Peyer's patch (tissue), 4 donors: ENCODE measurements at regions not wholly inside any gene's neighbourhood (a gene's known extent, or its start where the extent isn't known, plus 50 kb on each side); places are given as distances from the start of the nearest gene placed in this dataset.

Experiments
- DNase-seq, 3 donors: peaks; one replicate each; pipeline ENCODE4 v3.0.0-alpha.2; 2017 to 2019
- H3K27ac ChIP-seq, 4 donors: fragments of 200-600 bp; sonication (generic); one replicate each; pipeline ENCODE4 v1.5.1; 2016 to 2019
- H3K27me3 ChIP-seq, 2 donors: fragments of 200-600 bp; sonication (generic); one replicate each; pipeline ENCODE4 v1.5.1; 2019
- H3K36me3 ChIP-seq, 3 donors: fragments of 200-600 bp; sonication (generic); one replicate each; pipeline ENCODE4 v1.5.1; 2016 to 2019
- H3K4me1 ChIP-seq, 4 donors: fragments of 200-600 bp; sonication (generic); one replicate each; pipeline ENCODE4 v1.5.1; 2016 to 2019
- H3K4me3 ChIP-seq, 4 donors: fragments of 200-600 bp; sonication (generic); 1 replicate in 3 of 4; 2 replicates in 1 of 4; pipeline ENCODE4 v1.5.1; 2016 to 2019; ENCODE audit warnings: mild to moderate bottlenecking in 1 of 4
- H3K9me3 ChIP-seq, 4 donors: fragments of 200-600 bp; sonication (generic); one replicate each; pipeline ENCODE4 v1.5.1; 2016 to 2019; ENCODE audit warnings: mild to moderate bottlenecking in 1 of 4
- CTCF ChIP-seq, 6 experiments: fragments of 450-650 bp in 4 of 6; fragments of 200-600 bp in 2 of 6; sonication (generic) in 1 of 6; IDR thresholded peaks; one replicate each; pipeline ENCODE4 v1.5.1; 2017 to 2019; ENCODE audit warnings: antibody characterized with exemption in 6 of 6, mild to moderate bottlenecking in 3 of 6, moderate library complexity in 1 of 6
- POLR2A ChIP-seq, 2 donors: fragments of 450-650 bp; IDR thresholded peaks; one replicate each; pipeline ENCODE4 v1.5.1; 2017; ENCODE audit warnings: antibody characterized with exemption in 2 of 2, mild to moderate bottlenecking in 2 of 2, moderate library complexity in 2 of 2

DNA sequence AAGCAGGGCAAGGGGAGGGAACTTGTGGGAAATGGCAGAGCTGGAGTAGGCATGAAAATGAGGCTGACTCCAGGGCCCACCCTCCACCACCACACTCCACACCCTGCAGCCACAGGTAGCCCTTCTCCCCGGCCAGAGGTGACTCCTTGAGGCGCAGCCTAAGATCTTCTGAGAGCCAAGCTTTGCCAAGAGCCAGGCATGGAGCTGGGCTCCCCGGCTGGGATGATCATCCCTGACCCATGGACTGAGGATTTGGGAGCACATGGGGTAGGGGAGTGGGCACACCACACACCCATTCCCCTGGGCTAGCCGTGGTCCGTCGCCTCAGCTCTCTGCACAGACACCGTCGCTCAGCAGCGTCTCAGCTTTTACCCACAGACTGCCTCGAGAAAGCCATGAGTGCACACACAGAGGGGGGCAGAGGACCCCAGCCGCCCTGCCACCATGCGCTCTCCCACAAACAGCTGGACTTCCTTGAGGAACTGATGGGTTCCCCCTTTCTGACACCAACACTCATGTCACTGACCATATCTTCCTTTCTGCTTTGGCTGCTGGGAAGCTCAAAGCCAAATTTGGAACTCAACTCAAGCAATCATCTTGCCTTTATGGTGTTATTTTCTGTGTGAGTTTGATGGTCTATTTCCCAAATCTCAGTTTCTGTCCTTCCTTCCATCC is 123.6 kb upstream of the RUNX3 start:
- Histone ChIP-seq H3K4me3 (no peak overlapping the region), H3K27me3 (no peaks in the 10 kb centered on the region), H3K9me3 (no peaks in the 10 kb centered on the region), H3K27ac (no peak overlapping the region), H3K4me1 (no peaks in the 10 kb centered on the region), H3K36me3 (no peaks in the 10 kb centered on the region)
- TF ChIP-seq POLR2A (IDR thresholded peaks at IDR 0.05): no peak
- no peak for TF ChIP-seq CTCF (IDR thresholded peaks at IDR 0.05)
- no peak for DNase-seq

DNA sequence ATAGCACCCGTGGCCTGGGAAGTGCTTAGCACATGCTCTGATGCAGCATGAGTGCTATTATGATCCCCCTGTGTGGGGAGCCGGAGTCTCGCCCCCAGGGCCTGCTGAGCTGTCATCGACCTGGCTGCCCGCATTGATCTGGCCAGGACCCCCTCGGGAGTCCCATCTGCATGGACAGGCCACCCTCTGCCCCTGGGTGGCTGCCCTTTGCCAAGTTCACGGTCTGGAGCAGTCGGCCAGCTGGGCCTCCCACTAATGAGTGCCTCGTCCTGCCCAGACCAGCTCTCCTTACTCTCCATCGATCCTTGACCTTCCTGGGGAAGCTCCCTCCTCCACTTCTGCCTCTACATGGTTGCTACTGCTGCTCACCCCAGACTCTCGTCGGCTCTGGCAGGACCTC is 121.8 kb upstream of the RUNX3 start:
- Histone ChIP-seq H3K4me1 (no peaks in the 10 kb centered on the region), H3K4me3 (no peak overlapping the region), H3K9me3 (no peaks in the 10 kb centered on the region), H3K27me3 (no peaks in the 10 kb centered on the region), H3K27ac (no peak overlapping the region), H3K36me3 (no peaks in the 10 kb centered on the region)
- no peak for TF ChIP-seq POLR2A (IDR thresholded peaks at IDR 0.05)
- no peak for TF ChIP-seq CTCF (IDR thresholded peaks at IDR 0.05)
- DNase-seq: no peak

DNA sequence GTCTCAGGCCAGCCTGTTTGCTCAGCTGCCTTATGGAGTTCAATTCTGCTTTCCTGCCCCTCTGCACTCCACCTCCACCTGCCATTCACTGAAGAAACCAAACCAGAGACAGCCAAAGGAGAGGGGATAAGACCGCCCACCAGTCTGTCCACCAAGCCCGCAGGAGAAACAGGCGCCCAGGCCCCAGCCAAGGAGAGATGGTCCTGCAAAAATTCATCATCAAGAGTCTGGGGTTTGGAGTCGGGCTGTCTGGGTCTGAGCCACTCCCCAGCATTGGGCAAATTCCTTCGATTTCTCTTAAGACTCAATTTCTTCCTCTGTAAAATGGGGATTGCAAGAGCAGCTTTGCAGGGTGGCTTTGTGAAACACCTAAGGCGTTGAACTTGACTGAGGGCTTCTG is 121.4 kb upstream of the RUNX3 start:
- no peak overlapping the region for H3K27ac ChIP-seq
- H3K4me3 ChIP-seq: no peak overlapping the region
- TF ChIP-seq POLR2A (IDR thresholded peaks at IDR 0.05) (no peak), CTCF (IDR thresholded peaks at IDR 0.05) (no peak)
- no peaks in the 10 kb centered on the region for H3K36me3 ChIP-seq
- H3K9me3 ChIP-seq: no peaks in the 10 kb centered on the region
- no peaks in the 10 kb centered on the region for H3K4me1 ChIP-seq
- no peak for DNase-seq
- H3K27me3 ChIP-seq: no peaks in the 10 kb centered on the region

GRCh38 chr1:25050165-25050564 is 120.1 kb upstream of the RUNX3 start:
- Histone ChIP-seq H3K9me3 (no peaks in the 10 kb centered on the region), H3K27me3 (no peaks in the 10 kb centered on the region), H3K27ac (no peak overlapping the region), H3K36me3 (no peaks in the 10 kb centered on the region), H3K4me3 (no peak overlapping the region), H3K4me1 (no peaks in the 10 kb centered on the region)
- TF ChIP-seq CTCF (IDR thresholded peaks at IDR 0.05) (no peak), POLR2A (IDR thresholded peaks at IDR 0.05) (no peak)
- DNase-seq: no peak

GRCh38 chr1:25049190-25049589 is 119.1 kb upstream of the RUNX3 start:
- Histone ChIP-seq H3K4me3 (no peak overlapping the region), H3K9me3 (no peaks in the 10 kb centered on the region), H3K36me3 (no peaks in the 10 kb centered on the region), H3K4me1 (no peaks in the 10 kb centered on the region), H3K27ac (no peak overlapping the region), H3K27me3 (no peaks in the 10 kb centered on the region)
- TF ChIP-seq CTCF (IDR thresholded peaks at IDR 0.05): no peak
- no peak for TF ChIP-seq POLR2A (IDR thresholded peaks at IDR 0.05)
- no peak for DNase-seq

- TF ChIP-seq CTCF (IDR thresholded peaks at IDR 0.05) (no peak), POLR2A (IDR thresholded peaks at IDR 0.05) (no peak)
- no peak overlapping the region for H3K27ac ChIP-seq
- no peaks in the 10 kb centered on the region for H3K36me3 ChIP-seq
- no peaks in the 10 kb centered on the region for H3K27me3 ChIP-seq
- H3K4me3 ChIP-seq: no peak overlapping the region
- no peak for DNase-seq
- H3K4me1 ChIP-seq: no peaks in the 10 kb centered on the region
- no peaks in the 10 kb centered on the region for H3K9me3 ChIP-seq
These were observed 118.7 kb upstream of the RUNX3 start for GRCh38 chr1:25048728-25049127.
